Fibroblast of lung (primary cell): ENCODE measurements at regions not wholly inside any gene's neighbourhood (a gene's known extent, or its start where the extent isn't known, plus 50 kb on each side); places are given as distances from the start of the nearest gene placed in this dataset.

Experiments
- DNase-seq, 2 donors: peaks; one replicate each; pipeline versions ENCODE4 v3.0.0 to v3.0.0-alpha.2; 2010; ENCODE audit warnings: low read depth in 2 of 2
- H2AFZ ChIP-seq: 2 replicates; pipeline ENCODE4 v1.5.1; 2012; ENCODE audit warnings: low read length, control low read depth, inconsistent platforms
- H3K27ac ChIP-seq: 2 replicates; pipeline ENCODE4 v1.5.1; 2011; ENCODE audit warnings: low read length, control low read depth; ENCODE audit not compliant: insufficient read depth
- H3K27me3 ChIP-seq: 2 replicates; pipeline ENCODE4 v1.5.1; 2011; ENCODE audit warnings: mild to moderate bottlenecking, low read length; ENCODE audit not compliant: control insufficient read depth, insufficient read depth
- H3K36me3 ChIP-seq: 2 replicates; pipeline ENCODE4 v1.5.1; 2011; ENCODE audit warnings: low read length; ENCODE audit not compliant: control insufficient read depth, insufficient read depth
- H3K4me1 ChIP-seq: 2 replicates; pipeline ENCODE4 v1.5.1; 2011; ENCODE audit warnings: low read length; ENCODE audit not compliant: control insufficient read depth, insufficient read depth; ENCODE audit errors: extremely low read depth
- H3K4me2 ChIP-seq: 2 replicates; pipeline ENCODE4 v1.5.1; 2011; ENCODE audit warnings: low read length, control low read depth; ENCODE audit not compliant: insufficient read depth; ENCODE audit errors: extremely low read depth
- H3K4me3 ChIP-seq, 4 experiments: fragments of 200-600 bp in 1 of 4; sonication (generic) in 1 of 4; replicated peaks in 1 of 4; 2 replicates each; pipeline ENCODE4 v1.5.1; 2011 to 2016; ENCODE audit warnings: low read length in 4 of 4, low read depth in 3 of 4, mild to moderate bottlenecking in 3 of 4, control low read depth in 2 of 4, inconsistent platforms in 1 of 4, mixed read lengths in 1 of 4; ENCODE audit not compliant: insufficient read depth in 1 of 4; ENCODE audit errors: control extremely low read depth in 1 of 4
- H3K79me2 ChIP-seq: 2 replicates; pipeline ENCODE4 v1.5.1; 2012; ENCODE audit warnings: mild to moderate bottlenecking, low read length, inconsistent platforms; ENCODE audit not compliant: control insufficient read depth, insufficient read depth
- H3K9ac ChIP-seq: 2 replicates; pipeline ENCODE4 v1.5.1; 2011; ENCODE audit warnings: mild to moderate bottlenecking, low read length, control low read depth; ENCODE audit not compliant: insufficient read depth
- H3K9me3 ChIP-seq: 2 replicates; pipeline ENCODE4 v1.5.1; 2012; ENCODE audit warnings: low read depth, low read length; ENCODE audit not compliant: control insufficient read depth, insufficient read depth
- H4K20me1 ChIP-seq: 2 replicates; pipeline ENCODE4 v1.5.1; 2011; ENCODE audit warnings: low read length; ENCODE audit not compliant: control insufficient read depth, insufficient read depth; ENCODE audit errors: extremely low read depth
- CTCF ChIP-seq, 2 donors: IDR thresholded peaks in 1 of 2; conservative IDR thresholded peaks in 1 of 2; 1 replicate in 1 of 2; 2 replicates in 1 of 2; pipeline ENCODE4 v1.5.1; 2011 to 2012; ENCODE audit warnings: low read length in 2 of 2, control low read depth in 1 of 2, inconsistent platforms in 1 of 2, low read depth in 1 of 2, mild to moderate bottlenecking in 1 of 2
- EZH2 ChIP-seq: IDR thresholded peaks from 2 replicates; pipeline ENCODE4 v1.5.1; 2012; ENCODE audit warnings: low read length, control low read depth, mild to moderate bottlenecking; ENCODE audit errors: missing control alignments

GRCh38 chr12:41907550-41907949, 237.1 kb downstream of the GXYLT1 start:
- no peaks in the 10 kb centered on the region for H3K36me3 ChIP-seq
- no peak for TF ChIP-seq EZH2
- TF ChIP-seq CTCF (conservative IDR thresholded peaks at IDR 0.05 in 1 of 2, IDR thresholded peaks at IDR 0.05 in 1 of 2; ENCODE audit: low read depth in 1 of 2, low read length in 2 of 2): no peak
- H3K27ac ChIP-seq: no peak overlapping the region
- no peaks in the 10 kb centered on the region for H3K9me3 ChIP-seq
- H3K27me3 ChIP-seq: no peaks in the 10 kb centered on the region
- no peak for DNase-seq
- H2AFZ ChIP-seq: no peak overlapping the region
- no peaks in the 10 kb centered on the region for H4K20me1 ChIP-seq
- H3K4me2 ChIP-seq: no peak overlapping the region
- no peak overlapping the region for H3K4me3 ChIP-seq
- H3K9ac ChIP-seq: no peak overlapping the region
- no peaks in the 10 kb centered on the region for H3K4me1 ChIP-seq
- H3K79me2 ChIP-seq: no peaks in the 10 kb centered on the region

DNA sequence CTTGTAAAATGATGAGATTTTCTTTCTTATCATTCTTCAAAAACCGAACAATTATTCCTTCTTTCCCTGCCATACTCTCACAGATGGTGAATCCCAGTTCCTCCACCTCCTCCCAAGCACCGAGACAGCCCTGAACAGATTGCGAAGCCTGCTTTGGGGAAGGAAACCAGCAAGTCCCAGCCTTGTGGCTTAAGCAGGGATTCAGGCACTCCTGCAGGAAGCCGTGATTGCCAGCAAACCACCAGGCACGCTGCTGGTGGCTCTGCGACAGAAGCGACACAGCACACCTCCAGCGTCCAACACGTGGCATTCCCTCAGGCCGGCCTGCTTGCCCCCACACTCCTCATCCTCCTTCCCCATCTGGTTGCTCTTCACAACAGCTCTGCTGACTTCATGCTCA, 237.7 kb downstream of the GXYLT1 start:
- Histone ChIP-seq H3K4me3 (no peak overlapping the region), H3K4me1 (no peaks in the 10 kb centered on the region), H3K79me2 (no peaks in the 10 kb centered on the region), H3K9me3 (no peaks in the 10 kb centered on the region), H3K36me3 (no peaks in the 10 kb centered on the region), H3K27me3 (no peaks in the 10 kb centered on the region), H4K20me1 (no peaks in the 10 kb centered on the region), H2AFZ (no peak overlapping the region), H3K9ac (no peak overlapping the region), H3K27ac (no peak overlapping the region), H3K4me2 (no peak overlapping the region)
- no peak for DNase-seq
- TF ChIP-seq CTCF (conservative IDR thresholded peaks at IDR 0.05 in 1 of 2, IDR thresholded peaks at IDR 0.05 in 1 of 2; ENCODE audit: low read depth in 1 of 2, low read length in 2 of 2) (no peak), EZH2 (no peak)

GRCh38 chr12:41905759-41906297, 238.8 kb downstream of the GXYLT1 start:
- Histone ChIP-seq H3K27me3 (no peaks in the 10 kb centered on the region), H3K36me3 (no peaks in the 10 kb centered on the region), H3K4me2 (no peak overlapping the region), H4K20me1 (no peaks in the 10 kb centered on the region), H2AFZ (no peak overlapping the region), H3K9me3 (no peaks in the 10 kb centered on the region), H3K79me2 (no peaks in the 10 kb centered on the region), H3K27ac (no peak overlapping the region), H3K9ac (no peak overlapping the region), H3K4me3 (no peak overlapping the region), H3K4me1 (no peaks in the 10 kb centered on the region)
- TF ChIP-seq EZH2: no peak
- no peak for TF ChIP-seq CTCF (conservative IDR thresholded peaks at IDR 0.05 in 1 of 2, IDR thresholded peaks at IDR 0.05 in 1 of 2; ENCODE audit: low read depth in 1 of 2, low read length in 2 of 2)
- no peak for DNase-seq
